Fibroblast of skin of right biceps (primary cell): ENCODE measurements at regions not wholly inside any gene's neighbourhood (a gene's known extent, or its start where the extent isn't known, plus 50 kb on each side); places are given as distances from the start of the nearest gene placed in this dataset.
"Not testable (repeated sequence)": the region's sequence is repeated elsewhere in the genome, so short reads cannot be mapped to it uniquely, and the experiment has no call there.

ENCODE experiments used
- DNase-seq: peaks from one replicate; pipeline ENCODE4 v3.0.0-alpha.2; 2013

DNA sequence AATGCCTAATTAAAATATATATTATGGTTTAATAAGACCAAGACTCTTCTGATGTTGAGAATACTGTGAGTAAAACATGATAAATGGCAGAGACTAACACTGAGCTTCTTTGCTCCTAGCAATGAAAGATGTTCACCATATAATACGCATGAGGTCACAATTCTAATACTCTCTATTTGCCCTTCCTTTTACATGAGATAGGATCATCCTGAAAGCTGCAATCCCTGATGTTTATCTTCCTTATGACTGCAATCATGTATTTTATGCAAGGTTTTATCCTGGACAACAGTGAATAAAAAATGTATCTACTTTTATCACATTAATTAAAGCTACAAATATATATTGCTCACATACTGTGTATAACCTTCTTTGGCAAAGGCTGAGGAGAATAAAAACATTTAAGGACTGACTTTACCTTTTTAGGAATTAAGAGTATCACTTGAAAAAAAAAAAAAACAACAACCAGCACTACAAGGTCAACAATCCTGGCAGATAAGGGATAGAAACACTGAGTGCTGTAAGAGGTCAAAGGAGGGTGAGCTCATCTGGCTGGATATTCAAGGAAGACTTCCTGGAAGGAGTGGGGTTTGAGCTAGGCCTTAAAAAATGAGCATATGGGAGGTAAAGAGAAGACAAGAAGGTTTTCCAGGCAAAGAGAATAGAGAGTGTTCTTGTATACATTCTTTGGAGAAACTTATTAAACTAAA, 99.9 kb downstream of the AREG start:
- DNase-seq: no peak

DNA sequence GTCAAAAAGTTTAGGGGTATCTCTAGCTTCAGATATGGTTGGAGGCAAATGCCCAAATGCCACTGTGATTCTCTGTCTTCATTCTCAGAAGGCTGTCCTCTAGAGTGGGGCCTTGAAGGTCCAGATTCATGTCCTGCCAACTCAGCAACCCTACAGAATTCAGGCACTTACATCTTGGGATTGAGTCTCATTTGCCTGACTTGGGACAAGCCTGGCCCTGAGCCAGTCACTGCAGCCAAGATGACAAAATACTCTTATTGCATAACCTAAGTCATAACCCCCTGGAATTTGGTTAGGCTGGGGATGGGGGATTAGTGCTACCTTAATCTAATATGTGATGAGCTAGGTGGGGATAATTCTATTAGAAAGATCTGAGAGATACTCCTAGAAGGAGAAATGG, 100.5 kb downstream of the AREG start:
- peak; percentile 41 for DNase-seq

DNA sequence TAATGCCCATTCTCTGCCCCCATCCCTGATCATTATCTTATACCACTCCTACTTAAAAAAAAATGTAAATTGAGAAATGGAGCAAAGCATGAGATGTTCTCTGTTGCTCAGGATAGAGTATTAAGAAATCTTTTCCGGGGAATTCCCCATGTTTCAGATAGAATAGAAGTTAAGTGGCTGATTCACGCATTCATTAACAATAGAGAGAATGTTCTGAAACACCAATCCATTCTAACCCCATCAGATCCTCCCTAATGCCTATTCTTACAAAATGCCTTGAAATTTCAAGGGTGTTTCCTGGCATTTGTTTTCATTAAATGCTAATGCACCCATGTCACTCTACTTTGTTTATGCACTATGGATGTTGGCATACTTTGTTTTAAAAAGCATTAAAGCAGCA, 101.1 kb downstream of the AREG start:
- DNase-seq: no peak

DNA sequence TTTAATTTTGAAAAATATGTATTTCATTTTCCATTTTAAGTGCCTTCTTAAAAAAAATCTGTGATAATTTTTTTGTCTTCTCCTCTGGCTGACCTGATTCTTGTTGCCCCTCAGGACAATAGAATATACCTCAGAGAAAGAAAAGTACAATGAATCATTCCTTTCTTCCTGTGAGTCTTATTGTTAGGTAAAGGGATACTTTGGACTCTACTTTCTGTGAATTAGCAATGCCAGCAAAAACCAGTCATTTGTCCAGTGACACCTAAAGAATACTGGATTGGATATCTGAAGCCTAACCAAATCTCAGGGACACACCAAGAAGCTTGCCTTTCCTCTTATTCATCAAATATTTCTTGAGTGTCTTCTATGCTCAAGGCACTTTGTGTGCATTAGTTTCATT, 102.1 kb downstream of the AREG start:
- no peak for DNase-seq

DNA sequence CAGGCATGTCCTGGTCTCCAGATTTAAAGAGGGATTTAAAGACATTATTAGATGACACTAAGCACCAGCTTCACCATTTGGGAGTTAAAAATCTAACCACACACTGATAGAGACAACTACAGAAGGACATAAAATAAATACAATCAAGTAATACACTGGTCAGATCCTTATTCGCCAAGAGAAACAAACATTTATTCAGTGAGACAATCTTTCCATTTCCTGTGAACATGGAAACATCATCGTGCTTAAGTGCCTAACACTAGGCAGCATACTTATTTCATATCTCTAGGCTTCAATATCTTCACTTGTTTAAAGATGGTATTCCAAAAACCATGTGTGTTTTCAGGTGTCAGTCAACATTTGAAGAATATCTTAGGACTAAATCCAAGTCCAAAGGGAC, 103.6 kb downstream of the AREG start:
- DNase-seq: no peak

DNA sequence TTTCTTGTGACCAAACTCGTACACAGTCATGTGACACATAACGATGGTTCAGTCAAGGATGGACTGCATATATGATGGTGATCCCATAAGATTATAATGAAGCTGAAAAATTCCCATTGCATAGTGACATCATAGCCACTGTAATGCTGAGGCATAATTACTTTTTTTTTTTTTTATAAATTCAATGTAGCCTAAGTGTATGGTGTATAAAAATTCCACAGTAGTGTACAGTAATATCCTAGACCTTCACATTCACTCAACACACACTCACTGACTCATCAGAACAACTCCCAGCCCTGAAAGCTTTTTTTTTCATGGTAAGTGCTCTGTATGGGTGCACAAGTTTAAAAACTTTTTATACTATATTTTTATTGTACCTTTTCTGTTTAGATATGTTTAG, 105.0 kb downstream of the AREG start:
- peak; percentile 68 for DNase-seq

DNA sequence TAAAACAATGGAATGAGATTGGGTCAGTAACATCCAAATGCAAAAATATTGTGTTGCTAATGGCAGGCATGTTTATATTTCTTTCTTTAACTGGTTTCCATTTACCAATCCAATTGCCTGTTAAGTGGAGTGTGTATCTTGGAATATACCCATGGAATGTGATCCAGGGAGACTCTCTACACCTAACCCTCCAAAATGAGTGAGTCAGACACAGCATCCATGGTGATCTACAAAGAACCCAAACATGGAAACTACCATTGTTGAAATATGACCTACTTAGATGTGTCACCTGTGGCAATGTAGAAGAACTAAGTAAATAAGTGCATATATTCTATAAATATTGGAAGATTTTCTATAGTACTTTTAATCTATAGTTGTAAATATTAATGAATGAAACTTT, 110.3 kb downstream of the AREG start:
- DNase-seq: peak; percentile 40

DNA sequence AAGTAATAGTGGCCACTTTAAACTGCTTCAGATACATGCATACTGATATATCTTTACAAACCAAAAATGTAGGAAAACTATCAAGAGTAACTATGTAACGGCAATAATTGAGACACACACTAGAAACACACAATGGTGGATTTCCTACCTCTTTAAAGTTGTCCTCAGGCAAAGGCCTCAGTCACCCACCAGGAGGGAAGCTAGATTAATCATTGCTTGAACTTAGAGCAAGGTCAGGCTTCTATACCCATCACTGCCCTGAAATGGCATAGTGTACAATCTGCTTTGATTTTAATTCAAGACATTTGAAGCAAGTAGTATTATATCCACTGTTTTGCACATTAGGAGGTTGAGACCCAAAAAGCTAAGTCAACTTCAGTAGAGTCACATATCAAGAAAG, 110.9 kb downstream of the AREG start:
- DNase-seq: no peak

DNA sequence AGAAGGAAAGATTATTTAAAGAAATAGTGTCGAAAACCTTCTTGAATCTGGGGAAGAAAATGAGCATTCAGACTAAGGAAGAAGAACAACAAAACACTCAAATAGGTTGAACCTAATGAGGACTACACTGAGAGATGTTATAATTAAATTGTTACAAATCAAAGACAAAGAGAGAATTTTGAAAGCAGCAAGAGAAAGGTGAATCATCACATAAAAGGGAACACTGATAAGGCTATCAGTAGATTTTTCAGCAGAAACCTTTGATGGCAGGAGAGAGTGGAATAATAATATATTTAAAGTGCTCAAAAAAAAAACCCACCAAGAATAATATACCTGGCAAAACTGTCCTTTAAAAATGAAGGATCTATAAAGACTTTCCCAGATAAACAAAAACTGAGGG, 114.9 kb downstream of the AREG start:
- DNase-seq: no peak

DNA sequence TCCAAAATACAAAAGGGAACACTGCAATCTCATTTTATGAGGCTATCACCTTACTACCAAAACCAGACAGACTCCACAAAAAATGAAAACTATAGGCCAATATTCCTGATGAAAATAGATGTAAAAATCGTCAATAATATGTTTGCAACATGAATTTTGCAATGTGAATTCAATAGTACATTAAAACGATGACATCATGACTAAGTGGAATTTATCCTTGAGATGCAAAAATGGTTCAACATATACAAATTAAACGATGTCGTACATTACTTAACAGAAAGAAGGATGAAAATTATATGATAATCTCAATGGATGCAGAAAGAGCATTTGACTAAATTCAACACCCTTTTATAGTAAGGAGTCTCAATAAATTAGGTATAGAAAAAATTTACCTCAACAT, 123.0 kb downstream of the AREG start:
- DNase-seq: no peak

DNA sequence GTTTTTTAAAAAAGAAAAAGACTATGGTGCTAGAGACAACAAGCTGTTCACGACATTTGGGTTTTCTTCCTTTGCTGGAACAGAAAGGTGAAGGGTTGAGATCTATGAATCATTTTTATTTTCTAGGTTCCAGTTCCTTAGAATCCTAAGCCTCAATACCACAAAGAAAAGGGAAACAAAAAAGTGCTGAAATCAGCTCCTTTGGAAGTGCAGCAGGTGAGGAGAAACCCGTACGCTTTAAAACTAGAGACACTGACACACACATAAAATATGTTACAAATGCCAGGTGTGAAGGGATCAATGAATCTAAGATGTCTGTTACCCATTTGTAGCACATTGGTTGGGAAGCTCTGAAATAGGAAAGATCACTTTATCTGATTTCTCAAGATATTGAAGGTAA, 125.2 kb downstream of the AREG start:
- DNase-seq: no peak

DNA sequence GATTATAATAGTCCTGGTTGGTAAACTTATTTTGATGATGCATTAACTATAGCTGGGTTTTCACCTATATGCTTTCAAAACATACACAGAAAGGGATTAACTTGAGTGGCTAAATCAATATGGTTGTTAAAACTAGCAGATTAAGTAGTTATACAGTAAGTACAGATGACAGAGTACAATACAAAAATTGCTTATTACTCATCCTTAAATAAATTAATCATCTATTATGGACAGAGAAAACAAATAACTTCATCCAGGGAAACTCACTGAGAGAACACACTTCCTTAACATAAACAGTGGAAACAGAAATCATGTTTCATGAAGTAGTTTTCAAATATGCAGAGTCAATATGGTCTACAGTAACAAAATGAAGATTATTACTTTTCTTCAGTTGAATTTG, 133.4 kb downstream of the AREG start:
- DNase-seq: no peak

DNA sequence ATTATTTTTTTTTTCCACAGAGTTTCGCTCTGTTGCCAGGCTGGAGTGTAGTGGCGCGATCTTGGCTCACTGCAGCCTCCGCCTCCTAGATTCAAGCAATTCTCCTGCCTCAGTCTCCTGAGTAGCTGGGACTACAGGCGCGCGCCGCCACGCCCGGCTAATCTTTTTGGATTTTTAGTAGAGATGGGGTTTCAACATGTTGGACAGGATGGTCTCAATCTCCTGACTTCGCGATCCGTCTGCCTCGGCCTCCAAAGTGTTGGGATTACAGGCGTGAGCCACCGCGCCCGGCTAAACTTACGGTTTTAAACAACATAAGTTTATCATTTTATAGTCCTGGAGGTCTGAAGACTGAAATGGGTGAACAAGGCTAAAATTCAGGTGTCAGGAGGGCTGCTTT, 133.9 kb downstream of the AREG start:
- DNase-seq: not testable (repeated sequence)

DNA sequence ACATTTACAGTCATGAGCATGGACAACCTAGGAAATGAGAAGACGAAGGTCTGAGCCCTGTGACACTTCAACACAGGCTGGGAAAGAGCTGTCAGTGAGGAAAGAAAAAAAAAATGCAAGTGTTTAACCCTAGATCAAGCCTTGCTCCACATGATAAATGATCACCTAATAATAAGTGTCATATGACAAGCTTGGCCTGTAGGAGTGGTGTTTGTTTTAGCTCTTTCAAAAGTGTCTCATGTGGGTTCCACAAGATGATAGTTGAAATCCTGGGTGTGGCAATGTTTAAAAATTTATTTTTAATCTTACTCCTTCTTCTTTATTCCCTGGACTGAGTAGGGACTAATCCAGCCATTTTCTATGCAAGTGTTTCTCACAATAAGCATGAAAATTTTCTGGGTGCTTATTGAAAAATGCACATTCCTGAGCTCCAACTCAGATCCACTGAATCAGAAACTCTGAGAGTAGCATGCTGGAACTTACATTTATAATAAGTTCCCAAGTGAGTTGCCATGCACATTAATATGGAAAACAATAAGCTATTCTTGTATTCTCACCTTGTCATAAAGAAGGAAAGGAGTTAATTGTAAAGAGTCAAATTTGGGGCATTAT, 138.3 kb downstream of the AREG start:
- peak; percentile 10 for DNase-seq

DNA sequence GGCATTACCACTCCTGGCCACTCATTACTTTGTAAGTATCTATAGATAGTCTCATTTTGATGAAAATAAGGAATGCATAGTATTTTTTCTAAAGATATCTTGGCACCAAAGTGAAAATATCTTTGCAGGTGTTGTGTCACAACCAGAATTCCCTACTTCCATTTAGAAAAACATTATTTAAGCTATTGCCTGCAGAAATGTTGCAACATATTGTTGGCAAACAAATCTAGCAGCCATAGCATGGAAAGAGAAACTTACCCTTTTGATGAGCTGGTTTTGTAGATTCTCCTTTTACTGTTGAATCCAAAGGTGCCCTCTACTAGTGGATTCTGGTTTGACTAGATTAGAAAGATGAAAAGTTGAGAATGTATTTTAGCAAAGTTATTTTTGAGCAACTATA, 138.8 kb downstream of the AREG start:
- peak; percentile 1 for DNase-seq

DNA sequence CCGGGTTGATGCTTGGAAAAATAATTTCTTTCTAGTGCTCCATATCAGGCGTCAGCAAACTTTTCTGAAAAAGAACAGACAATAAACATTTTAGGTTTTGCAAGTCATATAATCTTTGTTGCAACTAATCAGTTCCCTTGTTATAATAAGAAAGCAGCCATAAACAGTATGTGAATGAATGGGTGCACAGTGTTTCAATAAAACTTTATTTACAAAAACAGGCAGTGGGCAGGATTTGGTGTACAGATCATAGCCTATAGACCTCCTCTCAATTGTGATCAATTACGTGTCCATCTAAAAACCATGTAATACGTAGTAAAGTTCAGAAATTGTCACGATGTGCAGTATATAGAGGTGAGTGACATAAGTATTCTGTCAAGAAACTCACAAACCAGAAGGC, 143.4 kb downstream of the AREG start:
- DNase-seq: no peak

DNA sequence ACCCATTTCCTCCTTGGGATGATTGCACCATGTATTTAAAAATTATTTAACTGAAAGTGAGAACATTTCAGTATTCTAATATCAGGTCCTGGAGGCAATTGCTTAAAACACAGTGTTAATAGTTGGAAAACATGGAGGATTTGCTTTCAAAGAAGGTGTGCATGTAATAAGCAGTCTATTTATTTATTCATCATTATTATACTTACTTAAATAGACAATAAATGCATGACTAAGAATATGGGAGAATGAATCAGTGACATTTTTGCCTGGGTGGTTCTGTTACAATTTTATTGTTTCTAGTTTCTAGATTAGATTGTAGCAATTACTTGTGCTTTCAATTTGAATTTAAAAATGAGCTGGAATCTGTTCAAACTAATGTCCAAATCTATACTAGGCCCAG, 145.5 kb downstream of the AREG start:
- no peak for DNase-seq

DNA sequence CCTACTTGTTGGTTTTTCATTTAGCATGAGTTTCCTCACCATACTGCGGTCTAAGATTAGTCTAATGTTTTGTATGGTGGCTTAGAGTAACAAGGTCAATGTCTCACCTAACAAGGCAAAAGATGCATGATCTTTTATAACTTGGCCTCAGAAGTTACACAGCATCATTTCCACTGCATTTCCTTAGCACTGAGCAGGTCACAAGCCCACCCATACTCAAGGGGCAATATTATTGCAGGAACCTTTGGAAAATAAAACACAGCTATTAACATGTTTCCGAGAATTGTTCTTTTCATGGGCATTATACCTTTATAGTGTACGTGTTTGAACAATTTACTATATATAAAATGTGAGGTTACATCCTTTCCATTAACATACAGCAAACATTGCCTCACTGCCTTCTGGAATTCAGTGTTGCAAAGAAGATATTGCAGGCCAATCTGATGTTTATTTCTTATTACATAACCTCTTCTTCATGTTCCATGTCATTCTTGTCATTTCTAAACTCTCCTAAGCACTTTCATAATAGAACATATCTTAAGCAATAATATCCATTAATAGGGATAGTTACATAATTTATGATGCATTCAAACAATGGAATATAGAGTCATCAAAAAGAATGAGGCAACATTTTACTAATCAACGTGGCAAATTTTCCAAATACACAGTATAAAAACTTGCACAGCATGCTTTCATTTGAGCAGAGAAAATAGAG, 153.8 kb downstream of the AREG start:
- DNase-seq: no peak

DNA sequence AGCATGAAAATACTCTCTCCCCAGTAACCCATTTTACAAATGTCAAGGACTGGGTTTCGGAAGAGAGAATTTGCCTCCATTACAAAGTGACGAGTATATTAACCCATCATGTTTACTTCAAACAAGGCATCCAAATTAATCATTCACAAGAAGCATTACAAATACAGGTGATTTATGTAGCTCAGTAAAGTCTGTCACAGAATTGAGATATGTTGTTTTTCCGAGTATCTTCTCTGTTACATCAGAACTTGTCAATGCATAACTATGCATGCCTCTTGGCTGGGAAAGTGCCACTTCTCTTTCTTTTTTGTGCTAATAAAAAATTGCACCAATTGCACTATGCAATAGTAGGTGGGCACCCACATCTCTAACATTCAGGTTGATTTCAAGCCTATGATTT, 158.2 kb downstream of the AREG start:
- no peak for DNase-seq

DNA sequence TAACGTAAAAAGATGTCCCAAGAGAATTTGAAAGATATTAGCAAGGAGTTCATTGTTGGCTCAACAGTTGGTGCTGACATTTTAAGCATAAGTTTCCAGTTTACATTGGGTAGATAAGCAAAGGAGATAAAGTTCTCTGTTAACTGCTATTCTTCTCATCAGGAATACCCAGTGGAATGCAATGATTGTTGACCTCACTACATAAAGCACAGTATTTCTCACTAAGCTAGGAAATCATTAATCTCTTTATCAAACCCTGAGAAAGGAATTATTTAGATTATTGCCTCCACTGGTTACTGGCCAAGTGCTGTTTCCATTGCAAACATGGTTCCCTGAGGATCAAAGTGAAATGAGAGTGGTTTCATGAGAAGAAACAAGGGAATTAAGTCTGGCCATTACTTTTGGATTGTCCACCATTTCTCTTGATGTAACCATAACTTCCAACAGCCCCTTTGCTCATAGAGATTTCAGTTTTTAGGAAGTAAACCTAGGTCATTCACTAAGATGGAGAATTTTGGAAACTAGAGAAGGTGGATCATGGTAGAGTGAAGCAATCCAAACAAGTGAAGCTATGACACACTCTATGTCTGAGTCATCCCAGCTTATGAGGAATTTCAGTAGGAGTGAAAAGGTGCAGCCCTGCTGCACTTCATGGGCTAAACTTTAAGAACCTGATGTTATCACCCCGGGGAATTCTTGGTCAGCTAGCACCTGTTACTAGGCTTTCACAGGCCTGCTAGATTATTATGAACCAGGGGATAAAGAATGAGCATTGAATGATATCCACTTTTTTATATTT, 163.4 kb downstream of the AREG start:
- peak; percentile 27 for DNase-seq

DNA sequence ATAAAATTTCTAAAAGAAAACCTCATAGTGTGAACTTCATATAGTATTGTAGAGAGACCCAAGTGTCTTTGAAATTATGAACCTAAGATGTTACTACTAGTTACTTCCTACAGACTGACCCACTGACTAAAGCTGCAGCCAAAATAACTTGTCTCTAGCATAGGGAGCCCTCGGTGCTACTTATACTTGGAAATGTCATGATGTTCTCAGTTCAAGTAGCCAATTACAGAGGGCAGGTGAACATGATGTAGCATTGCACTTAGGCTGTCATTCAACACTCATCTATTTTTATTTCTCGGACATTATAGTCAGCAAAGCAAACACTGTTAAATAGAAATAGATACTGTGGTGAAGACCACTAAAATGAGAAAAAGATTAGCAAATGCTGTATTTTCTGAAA, 165.6 kb downstream of the AREG start:
- no peak for DNase-seq

DNA sequence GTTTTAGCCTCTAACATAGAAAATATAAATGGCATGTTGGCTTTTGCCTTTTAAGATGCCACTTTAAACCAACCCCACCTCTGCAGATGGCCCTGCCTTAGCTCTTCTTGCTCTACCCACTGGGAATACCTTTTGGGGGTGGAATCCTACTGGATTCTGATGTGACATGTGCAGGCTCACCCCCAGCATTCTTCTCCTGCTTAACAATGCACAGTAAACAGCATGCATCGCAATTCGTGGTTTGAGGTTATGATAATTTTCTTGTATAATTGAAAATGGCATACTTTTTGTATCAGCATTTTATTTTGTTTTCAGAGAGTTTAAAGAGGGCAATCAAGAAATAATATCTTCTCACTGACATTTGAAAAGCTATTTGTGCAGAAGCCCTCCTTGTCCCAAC, 167.9 kb downstream of the AREG start:
- no peak for DNase-seq

DNA sequence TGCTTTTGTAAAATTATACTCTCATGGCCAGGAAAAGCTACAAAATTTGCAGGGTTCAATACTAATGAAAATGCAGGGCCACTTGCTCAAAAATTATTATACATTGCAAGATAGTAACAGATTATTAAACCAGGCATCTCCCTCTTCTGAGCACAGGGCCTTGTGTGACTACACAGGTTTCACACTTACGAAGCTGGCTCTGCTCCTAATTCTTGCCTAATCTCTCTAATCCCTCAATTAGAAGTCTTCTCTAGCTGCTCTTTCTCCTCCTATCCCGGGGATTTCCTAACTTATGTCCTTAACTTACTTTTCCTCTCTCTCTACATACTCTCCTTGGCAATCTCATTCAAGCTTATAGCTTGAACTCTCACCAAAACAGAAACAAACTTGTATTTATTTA, 168.3 kb downstream of the AREG start:
- no peak for DNase-seq

DNA sequence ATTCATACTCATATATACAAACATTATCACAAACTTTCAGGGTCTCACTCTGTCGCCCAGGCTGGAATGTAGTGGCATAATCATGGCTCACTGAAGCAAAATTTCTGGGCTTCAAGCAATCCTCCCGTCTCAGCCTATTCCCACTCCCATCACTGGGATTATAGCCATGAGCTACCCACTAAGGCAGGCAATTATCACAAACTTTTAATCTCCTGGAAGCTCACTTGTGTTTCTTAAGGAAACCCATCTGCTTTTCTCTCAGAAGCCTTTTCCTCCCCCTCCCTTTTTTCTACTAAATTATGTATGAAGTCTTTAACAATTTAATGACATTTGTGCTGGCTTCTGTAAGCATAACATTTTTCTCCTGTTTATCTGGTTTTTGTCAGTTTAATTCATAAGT, 170.5 kb downstream of the AREG start:
- no peak for DNase-seq
